GM19468 (cell line): ENCODE measurements at regions not wholly inside any gene's neighbourhood (a gene's known extent, or its start where the extent isn't known, plus 50 kb on each side); places are given as distances from the start of the nearest gene placed in this dataset.

ENCODE experiments used
- ATAC-seq: cut with Tn5 transposase; IDR thresholded peaks from one replicate; pipeline ENCODE4 v1.9.1; 2021; ENCODE audit warnings: mild to moderate bottlenecking, moderate library complexity, moderate number of reproducible peaks; ENCODE audit not compliant: unreplicated experiment; ENCODE audit errors: extremely low read depth

DNA sequence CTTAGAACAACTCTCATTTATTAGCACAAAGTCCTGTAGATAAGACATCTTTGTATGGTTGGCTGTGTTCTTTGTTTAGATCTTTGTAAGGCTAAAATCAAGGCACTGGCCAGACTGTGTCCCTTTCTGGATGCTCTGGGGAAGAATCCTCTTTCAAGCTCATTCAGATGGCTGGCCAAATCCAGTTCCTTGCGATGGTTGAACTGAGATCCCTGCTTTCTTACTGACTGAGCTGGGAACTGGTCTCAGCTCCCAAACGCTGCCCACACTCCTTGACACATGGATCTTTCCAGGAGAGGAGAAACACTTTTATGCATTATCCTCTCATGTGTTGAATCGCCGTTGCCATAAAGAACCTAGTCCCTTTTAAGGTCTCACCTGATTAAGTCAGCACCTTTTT, 586.5 kb upstream of the IGFBP3 start:
- no peak for ATAC-seq

DNA sequence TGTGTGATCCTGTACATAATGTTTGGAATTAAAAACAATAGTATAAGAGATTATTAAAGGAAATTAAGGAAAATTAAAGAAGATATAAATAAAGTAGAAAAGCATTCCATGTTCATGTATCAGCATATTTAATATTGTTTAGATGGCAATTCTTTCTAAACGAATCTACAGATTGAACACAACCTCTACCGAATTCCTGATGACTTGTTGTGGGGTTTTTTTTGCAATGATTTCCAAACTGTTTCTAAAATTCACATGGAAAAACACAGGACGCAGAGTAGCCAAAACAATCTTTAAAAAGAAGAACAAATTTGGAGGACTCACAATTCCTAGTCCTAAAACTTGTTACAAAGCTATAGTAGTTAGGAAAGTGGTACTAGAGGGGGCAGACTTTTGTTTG, 573.4 kb upstream of the IGFBP3 start:
- no peak for ATAC-seq

DNA sequence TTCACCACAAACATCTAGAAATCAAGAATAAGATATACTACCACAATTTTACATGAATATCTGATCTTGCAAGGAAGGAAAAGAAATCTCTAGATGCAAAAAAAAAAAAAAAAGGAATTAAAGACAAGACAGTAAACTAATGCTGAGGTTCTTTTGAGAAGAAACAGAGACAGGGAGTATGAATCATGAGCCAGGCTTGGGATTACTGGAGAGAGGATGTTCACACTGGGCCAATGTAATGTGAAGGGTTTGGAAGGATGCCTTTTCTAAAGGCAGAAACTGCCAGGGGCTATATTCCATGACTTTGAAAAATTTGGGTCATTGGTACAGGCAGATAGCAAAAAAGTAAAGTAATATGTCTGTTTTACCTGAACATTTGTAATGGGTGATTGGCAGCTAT, 573.0 kb upstream of the IGFBP3 start:
- no peak for ATAC-seq

DNA sequence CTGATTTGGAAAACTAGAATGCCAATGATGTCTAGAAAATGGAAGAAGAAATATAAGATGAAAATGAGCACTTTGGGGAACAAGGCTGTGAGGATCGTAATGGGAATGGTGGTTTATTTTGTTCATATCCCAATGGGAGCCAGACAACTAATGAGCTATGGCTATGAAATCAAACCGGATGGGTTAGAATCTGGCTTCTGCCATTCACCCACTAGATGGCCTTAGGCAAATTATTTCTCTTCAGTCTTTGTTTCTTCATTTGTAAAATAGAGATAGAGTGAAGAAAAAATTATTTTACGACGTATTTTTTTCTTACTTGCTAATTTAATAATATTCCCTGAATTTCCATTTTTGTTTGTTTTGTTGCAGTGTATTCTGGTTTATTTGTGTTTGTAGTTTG, 572.1 kb upstream of the IGFBP3 start:
- no peak for ATAC-seq

DNA sequence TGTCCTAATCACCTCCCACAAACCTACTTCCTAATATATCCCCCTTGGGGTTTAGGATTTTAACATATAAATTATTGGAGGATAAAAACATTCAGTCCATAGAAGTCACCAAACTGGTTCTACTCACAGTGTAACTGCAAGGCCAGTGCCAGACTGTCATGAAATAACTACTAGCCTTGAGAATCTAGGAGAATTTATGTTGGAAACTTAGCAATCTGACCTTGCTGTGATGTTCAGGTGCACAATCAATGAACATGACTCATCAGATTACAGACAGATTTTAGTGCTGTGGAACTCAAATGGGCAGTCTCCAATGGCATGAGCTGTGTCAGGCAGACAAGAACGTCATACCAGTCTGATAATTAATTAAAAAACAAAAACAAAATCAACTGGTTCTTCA, 571.4 kb upstream of the IGFBP3 start:
- ATAC-seq: no peak

DNA sequence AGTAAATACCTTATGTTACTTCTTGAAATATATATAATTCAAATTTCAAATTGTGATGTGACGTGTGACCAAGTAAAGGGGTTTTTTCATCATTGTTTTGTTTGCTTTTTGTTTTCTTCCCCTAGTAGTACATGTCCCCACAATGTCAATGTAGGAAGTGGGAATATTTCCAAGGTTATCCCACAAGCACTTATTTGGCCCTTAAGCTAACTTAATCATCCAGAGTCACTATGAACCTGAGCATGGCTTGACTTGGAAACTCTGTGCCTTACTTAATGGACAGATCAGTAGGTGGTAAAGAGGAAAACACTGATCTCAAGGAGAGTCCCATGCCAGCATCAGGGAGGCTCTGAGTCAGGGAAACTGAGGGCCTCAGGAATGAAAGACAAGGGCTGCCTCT, 569.3 kb upstream of the IGFBP3 start:
- no peak for ATAC-seq

DNA sequence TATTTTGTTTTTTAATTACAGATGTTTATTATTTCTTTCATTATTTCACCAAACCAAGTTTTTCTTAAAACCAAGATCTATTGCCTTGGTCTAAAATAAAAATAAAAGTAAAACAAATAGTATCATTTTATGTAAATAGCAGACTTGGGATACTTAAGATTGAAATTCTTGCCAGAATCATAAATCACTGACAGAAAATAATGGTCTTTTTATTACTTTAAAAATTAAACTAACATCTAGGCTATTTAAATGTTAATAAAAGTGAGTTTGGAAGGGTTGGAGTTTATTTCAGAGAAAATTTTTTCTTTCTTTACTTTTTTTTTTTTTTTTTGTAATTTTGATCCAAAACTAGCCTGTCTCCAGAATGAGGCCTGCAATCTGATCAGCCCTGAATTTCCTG, 568.0 kb upstream of the IGFBP3 start:
- ATAC-seq: no peak

DNA sequence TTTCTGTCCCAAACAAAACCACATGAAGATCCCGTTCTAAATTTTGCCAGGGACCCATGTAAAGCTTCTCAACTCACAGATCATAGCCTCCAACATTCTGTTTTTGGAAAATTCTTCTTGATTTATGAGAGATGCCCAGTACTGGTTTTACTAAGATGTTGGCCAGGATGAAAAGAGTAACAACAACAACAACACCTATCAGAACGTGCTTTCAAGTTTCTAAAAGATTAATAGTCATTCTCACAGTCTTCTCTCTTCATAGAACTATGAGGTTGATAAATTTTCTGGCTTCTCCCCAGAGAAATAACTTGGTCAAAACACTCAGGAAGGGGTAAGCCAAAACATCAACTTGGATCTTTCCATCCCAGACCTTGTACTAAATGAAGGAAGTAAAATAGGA, 567.5 kb upstream of the IGFBP3 start:
- ATAC-seq: no peak

DNA sequence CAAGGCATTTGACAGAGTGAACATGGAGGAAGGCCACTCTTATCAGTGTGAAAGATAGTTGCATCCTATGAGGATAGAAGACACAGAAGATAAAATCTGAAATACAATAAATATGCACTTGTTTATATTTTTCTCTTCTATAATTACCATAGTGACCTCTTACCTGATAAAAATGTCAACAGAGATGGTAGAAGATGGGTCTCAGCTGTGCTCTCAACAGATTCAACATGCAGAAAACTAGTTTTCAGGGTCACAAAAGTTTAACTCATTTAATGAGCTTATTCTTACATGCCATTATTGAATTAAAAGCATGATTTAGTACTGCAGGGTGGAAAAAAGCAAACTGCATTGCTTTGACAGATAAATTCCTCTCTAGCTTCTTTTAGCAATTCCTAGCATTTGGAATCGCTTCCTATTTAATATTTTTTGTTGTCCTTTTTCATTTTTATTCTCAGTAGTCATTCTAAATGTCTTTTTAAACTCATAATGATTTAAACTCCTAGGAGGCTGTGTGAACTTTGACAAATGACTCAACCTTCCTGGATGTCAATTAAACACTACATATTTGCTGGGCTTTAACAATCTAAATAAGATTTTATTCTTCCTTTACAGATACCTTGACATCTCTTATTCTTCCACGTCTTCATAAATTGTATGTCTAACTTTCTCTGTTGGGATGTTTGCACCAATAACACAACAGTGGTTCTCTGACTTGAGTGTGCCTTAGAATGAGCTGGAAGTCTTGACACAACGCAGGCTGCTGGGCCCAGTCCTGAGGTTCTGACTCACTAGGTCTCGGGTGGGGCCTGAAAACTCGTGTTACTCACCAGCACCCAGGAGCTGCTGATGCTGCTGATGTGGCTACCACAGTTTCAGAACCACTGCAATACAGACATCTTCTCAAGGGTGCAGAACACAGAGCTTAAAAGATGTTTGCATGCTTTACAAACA, 565.5 kb upstream of the IGFBP3 start:
- ATAC-seq: no peak

DNA sequence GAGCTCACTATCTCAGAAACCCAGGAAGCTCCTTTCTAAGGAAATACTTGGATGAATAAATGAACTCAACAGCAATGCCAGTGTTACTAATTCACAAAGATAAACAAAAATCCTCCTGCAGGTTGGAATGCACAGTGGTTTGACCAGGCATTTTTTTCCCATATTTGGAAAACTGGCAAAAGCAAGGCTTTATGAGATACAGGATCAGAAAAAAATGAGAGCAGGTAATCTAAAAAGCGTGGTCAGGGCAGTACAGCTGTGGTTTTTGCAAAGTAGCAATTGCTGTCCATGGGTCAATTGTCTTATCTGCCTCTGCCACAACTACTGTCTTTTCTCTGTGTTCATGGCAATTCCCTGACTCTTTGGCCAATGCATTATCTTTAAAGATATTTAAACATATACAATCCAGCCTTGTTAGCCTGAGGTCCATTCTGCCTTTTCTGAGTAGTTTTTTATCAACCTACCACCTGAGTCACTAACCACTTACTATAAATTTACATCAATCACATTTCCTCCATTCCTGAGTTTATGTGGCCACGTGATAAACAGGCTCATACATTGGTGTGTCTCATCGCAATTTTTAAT, 564.5 kb upstream of the IGFBP3 start:
- no peak for ATAC-seq

DNA sequence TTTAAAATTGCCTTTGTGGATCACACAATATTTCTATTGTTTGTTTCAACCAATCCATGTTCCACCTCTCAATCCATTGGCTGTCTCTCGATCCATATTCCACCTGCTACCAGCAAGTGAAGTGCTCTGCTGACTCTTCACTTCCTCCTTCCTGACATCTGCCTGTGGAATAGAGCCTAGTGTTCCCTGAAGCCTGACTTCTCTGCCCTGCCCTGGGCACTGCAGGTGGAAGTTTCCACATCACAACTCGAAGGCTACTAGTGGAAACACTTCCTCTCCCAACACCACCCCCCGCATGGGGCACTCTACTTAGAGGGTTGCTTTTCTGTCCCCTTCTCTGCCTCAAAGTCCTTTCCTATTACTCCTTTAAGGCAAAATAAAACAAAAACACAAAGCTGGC, 563.8 kb upstream of the IGFBP3 start:
- no peak for ATAC-seq

DNA sequence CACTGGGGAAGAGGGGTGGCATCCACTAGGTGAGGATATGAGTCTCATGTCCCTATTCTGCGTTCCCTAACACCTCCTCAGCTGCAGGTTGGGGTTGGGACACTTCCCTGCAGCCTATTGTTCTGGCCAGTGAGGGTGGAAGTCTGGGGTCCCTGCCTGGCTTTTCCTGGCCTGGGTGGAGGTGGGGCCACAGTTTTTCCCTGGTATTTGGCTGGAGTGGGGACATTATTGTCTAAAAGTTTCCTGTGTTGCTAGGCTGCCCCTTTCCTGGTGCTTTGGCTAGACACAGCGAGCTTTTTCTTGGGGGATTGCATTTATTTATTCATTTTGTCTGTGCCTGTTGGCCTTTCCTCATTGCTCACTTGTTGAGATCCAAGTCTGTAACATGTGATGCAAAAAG, 559.5 kb upstream of the IGFBP3 start:
- ATAC-seq: no peak

DNA sequence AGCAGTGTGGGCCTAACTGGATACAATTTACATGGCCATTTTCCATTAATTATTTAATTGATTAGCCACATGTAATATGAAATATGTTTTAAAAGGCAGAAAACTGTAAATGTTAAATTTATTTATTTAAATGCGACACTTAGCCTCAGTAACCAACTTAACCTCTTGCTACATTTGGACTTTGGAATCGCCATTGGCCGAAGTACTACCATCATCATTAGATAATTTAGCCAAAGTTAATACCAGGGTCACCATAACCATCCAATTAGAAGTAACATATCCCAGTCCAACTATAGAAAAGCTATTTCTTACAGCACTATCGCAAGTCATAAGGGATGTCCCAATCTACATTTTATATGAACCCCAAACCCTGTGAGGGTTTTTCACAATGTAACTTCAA, 558.6 kb upstream of the IGFBP3 start:
- ATAC-seq: no peak

DNA sequence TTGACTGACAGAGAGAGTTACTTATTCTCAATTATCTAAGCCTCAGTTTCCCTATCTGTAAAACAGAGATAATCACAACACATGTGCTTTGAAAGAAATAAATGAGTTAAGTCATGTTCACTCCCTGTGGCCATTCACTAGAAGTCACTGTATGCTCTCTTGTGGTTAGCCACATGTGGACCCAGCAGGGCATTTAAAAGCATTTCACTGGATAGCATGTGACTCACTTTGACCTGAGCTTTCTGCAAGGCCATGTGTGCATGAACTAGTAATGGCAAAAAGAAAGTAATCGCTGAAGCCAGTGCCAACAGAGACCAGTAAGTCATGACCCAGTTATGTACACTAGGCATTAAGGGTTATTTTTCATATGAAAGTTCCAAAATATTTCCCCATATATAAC, 557.0 kb upstream of the IGFBP3 start:
- ATAC-seq: no peak

DNA sequence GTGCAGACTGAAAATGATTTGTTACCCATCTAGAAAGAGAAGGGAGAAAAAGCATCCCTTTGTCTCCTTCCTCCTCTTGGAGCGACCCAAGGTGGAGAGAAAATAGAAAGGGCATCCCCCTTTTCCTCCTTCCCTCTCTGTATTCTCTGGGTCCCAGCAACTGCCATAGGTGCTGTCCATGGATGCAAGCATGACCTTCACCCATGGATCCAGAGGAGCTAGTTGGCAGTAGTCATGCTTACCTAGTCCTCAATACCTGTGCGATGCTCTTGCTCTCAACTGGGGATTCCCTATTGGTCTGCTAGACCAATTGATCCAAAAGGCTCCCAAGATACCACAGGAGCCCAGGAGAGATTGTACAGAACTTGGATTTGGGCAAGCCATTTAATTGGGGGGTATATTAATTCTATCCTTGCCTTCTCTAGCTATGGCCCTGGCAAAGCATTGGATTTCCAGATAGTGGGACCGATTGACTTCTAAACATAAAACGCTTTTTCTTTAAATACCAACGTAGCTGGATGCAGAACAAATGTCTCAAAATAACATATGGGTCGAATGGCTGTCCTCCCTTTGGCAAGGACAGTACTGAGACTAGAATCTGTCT, 547.8 kb upstream of the IGFBP3 start:
- no peak for ATAC-seq

DNA sequence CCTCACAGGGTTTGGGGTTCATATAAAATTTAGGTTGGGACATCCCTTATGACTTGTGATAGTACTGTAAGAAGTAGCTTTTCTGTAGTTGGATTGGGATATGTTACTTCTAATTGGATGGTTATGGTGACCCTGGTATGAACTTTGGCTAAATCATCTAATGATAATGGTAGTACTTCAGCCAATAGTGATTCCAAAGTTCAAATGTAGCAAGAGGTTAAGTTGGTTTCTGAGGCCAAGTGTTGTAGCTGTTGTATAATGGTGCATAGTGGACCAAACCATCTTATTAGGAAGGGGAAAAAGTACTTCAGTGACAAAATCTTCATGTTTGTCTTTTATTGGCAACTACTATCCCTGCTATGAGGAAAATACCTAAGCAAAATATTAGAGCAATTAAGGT, 542.1 kb upstream of the IGFBP3 start:
- no peak for ATAC-seq

DNA sequence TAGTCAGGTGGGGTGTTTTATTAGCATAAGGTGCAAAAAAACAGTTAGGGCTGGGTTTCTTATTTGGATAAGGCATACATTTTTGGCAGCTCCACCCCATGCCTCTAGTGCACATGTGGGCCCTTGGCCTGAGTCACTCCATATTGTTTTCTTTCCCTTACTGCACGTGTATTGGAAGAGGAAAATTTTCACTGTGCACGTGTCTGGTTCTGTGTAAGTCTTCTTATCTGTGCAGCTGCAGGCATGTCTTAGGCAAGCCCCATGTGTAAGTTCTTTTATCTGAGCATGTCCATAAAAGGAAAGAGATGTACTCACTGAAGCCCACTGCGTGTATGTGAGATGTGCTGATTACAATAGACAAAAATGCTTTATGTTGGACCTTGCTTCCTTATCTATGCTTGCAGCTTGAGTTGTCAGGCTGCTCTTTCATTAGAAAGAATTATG, 540.3 kb upstream of the IGFBP3 start:
- no peak for ATAC-seq

DNA sequence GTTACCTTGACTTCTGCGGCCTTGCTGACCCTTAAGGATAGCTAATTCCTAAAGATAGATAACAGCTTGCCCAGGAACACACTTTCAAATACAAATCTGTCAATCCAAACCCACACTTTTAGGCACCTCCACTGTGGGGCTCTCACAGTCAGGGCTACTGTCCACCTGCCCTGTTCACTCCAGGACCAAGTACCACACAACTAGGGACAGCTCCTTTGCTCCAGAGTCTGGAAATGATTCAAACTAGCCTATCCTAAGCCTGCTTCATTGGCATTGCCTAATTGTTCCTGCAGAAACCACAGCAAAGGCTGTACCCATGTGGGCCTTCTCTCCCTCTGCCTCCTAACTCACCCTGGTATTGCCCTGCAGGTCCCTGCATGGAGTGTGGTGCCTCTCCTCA, 538.9 kb upstream of the IGFBP3 start:
- ATAC-seq: no peak

DNA sequence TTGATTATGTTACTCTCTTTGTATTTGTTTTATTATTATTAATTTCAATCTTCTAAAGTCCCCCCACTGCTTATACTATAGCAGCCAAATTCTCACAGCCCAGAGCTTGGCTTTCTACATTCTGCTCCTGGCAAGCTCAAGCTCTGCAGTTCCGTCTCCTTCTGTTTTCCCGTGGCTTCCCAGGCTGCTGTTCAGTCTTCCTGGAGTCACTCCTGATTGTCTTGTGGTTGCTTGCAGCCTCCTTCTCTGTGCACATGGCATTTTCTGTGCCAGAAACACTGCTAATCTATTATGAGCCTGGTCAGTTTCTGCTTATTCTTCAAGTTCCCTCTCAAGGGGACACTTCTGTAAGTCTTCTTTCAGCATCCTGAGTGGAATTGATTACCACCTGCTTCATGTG, 533.7 kb upstream of the IGFBP3 start:
- ATAC-seq: no peak

DNA sequence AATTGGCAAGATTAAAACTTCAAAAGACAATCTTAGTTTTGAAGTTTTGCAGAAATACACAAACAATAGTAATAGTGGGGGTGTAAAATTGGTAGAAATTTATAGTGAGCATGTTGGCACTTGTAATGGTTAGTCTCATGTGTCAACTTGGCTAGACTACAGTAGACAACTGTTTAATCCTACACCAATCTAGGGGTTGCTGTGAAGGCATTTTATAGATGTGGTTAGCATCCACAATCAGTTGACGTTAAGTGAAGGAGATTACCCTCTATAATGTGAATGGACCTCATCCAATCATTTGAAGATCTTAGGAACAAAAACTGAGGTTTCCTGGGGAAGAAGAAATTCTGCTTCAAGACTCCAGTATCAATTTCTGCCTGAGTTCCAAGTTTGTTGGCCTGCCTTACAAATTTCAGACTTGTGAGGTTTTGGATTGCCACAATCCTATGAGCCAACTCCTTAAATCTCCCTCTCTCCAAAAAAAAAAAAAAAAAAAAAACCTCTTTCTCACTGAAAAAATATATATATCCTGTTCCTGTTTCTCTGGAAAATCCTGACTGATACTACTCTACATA, 531.6 kb upstream of the IGFBP3 start:
- no peak for ATAC-seq

DNA sequence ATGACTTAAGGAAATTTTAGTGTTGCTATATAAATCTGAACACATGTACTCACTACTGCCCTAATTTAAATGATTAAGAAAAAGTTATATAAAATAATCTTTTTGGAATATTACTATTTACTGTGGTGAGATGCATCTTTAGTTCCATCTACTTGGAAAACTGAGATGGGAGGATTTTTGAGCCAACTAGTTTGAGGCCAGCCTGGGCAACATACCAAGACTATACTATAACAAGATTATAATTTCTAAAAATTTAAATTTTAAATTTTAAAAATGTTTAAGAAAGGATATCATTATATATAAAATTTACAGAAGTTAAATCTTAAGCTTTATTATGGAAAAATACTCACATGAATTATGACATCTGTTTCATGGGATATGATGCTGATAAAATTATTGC, 530.8 kb upstream of the IGFBP3 start:
- ATAC-seq: no peak
